Epithelial cell of esophagus (primary cell): ENCODE measurements at regions not wholly inside any gene's neighbourhood (a gene's known extent, or its start where the extent isn't known, plus 50 kb on each side); places are given as distances from the start of the nearest gene placed in this dataset.
A peak's percentile ranks its signal among the peaks of the same experiment; 100 is the strongest.
"Not testable (repeated sequence)": the region's sequence is repeated elsewhere in the genome, so short reads cannot be mapped to it uniquely, and the experiment has no call there.

Experiments used
- DNase-seq: peaks from one replicate; pipeline ENCODE4 v3.0.0; 2010; ENCODE audit warnings: low read depth
- H3K4me3 ChIP-seq: 2 replicates; pipeline ENCODE4 v1.5.1; 2011; ENCODE audit warnings: mild to moderate bottlenecking, low read length, control low read depth
- CTCF ChIP-seq: IDR thresholded peaks from 2 replicates; pipeline ENCODE4 v1.5.1; 2011; ENCODE audit warnings: low read depth, mild to moderate bottlenecking, low read length, control low read depth, inconsistent platforms; ENCODE audit not compliant: insufficient read depth; ENCODE audit errors: missing control alignments

GRCh38 chr4:137851435-137851834, 319.1 kb upstream of the PCDH18 start:
- H3K4me3 ChIP-seq = no peak overlapping the region
- no peak for TF ChIP-seq CTCF

GRCh38 chr4:137827945-137828344, 295.7 kb upstream of the PCDH18 start:
- H3K4me3 ChIP-seq, DNase-seq: not testable (repeated sequence)

More at GRCh38 chr4:137851435-137851834, 319.1 kb upstream of the PCDH18 start:
- no peak for DNase-seq

- no peak for TF ChIP-seq CTCF
These were observed 293.2 kb upstream of the PCDH18 start for GRCh38 chr4:137825505-137825904.

GRCh38 chr4:137823007-137823406, 290.7 kb upstream of the PCDH18 start:
- no peak for TF ChIP-seq CTCF
- H3K4me3 ChIP-seq = no peak overlapping the region
- DNase-seq = peak; percentile 41

More at GRCh38 chr4:137825505-137825904, 293.2 kb upstream of the PCDH18 start:
- H3K4me3 ChIP-seq = no peak overlapping the region
- no peak for DNase-seq

- DNase-seq = peak; percentile 84
- peak; percentile 78 for TF ChIP-seq CTCF
- H3K4me3 ChIP-seq = no peak overlapping the region
These were observed 287.7 kb upstream of the PCDH18 start for GRCh38 chr4:137819964-137820383.

GRCh38 chr4:137812258-137812657, 280.0 kb upstream of the PCDH18 start:
- no peak overlapping the region for H3K4me3 ChIP-seq
- no peak for TF ChIP-seq CTCF
- no peak for DNase-seq

- TF ChIP-seq CTCF = no peak
- no peak for DNase-seq
- H3K4me3 ChIP-seq = no peak overlapping the region
These were observed 274.1 kb upstream of the PCDH18 start for GRCh38 chr4:137806420-137806819.
